ENCODE measurements at regions not wholly inside any gene's neighbourhood (a gene's known extent, or its start where the extent isn't known, plus 50 kb on each side); places are given as distances from the start of the nearest gene placed in this dataset.
A peak's percentile ranks its signal among the peaks of the same experiment; 100 is the strongest.

- DNase-seq (ENCODE audit: low read depth in 2 of 2): no peak
Measured at GRCh38 chr4:14771094-14771493, 231.2 kb upstream of the CPEB2 start.

DNA sequence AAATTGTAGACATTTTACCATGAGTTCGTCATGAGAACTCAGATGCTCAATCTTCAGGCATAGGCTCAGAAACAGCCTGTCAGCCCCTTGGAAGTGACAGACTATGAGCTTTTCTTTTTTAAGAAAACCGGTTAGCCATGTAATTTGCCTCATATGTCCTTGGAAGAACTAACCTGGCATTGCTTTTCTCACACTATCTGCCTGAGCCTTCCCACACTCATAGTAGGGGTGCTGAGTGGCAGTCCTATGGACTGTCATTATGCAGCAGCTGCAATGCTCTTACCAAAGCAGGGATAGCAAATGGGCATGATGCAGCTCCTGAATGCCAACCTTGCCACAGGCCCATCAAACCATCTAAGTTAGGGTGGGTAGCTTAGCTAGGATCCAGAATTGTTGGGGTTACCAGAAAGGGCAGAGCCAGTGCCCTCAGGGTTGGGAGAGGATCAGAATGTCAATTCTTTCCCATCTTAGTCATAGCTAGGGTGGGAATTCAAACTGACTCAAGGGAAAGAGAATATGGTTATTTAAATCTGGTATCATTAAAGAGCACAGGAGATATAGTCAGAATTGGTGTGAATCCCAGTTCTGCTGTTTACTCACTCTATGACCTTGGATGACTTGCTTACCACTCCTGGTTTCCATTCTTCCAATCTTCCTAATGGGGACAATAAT lies 230.6 kb upstream of the CPEB2 start:
- DNase-seq (ENCODE audit: low read depth in 2 of 2): no peak

DNA sequence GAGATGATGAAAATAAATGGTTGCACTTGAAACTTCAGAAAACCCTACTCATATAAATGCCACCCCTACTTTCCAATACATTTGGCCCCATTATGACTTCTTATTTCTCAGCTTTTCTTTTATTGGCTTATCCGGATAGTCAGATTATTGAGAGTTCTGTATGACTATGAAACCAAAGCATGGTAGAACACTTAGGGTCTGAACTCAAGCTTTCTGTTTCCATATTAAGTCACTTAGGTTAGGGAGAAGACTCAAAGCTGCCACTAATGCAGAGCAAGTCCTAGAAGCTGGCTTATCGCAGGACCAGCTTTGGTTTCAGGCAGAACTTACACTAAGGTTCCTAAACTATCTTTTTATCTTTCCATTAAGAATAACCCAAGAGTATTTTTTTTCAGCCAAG lies 229.9 kb upstream of the CPEB2 start:
- DNase-seq (ENCODE audit: low read depth in 2 of 2): no peak

DNA sequence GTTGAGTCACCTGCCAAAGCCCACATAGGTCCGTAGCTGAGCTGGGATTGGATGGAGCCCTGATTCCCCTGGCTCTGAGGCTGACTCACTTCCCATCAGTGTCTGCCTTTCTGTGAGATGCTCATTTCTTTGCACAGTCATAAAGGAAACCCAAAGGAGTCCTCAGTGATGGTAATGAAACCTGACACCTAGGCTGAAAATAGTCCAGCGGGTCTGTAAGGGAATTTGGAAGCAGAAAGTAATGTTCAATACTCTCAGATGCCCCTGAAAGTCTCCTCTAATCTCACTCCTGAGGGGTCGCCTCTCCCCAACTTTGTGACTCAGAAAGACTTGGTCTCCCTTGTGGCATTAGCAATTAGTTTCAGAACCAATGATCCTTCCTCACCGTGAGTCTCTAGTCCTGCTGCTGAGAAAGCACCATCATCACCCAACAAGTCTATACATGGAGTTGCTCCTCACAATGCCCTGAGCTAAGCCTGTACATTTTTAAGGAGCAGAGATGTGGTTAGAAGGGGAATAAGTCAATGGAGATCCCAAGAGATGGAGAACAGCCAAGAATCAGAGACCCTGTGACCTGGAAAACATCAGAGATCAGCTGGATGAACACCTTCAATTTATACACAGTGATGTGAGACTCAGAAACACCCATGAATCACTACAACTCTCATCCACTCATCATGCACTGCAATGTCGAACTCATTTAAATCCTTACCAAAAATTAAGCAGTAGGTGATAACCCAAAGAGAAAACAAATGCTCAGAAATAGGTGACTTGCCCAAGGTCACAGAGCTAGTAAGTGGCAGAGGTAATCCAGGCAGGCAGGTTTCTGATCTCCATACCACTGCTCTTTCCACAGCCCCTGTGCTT lies 219.0 kb upstream of the CPEB2 start:
- DNase-seq (ENCODE audit: low read depth in 2 of 2): peak; percentile 21 to 45

GRCh38 chr4:14787221-14787620 lies 215.1 kb upstream of the CPEB2 start:
- DNase-seq (ENCODE audit: low read depth in 2 of 2): no peak

- no peak for DNase-seq (ENCODE audit: low read depth in 2 of 2)
Measured at GRCh38 chr4:14787894-14788293, 214.4 kb upstream of the CPEB2 start.

DNA sequence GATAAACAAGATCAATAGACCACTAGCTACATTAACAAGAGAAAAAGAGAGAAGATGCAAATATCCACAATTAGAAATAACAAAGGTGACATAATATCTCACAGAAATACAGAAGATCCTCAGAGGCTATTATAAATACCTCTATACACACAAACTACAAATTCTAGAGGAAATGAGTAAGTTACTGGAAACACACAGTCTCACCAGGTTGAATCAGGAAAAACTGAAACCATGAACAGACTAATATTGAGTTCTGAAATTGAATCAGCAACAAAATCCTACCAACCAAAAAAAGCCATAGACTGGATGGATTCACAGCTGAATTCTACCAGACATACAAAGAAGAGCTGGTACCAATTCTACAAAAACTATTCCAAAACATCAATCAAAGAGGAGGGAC lies 211.8 kb upstream of the CPEB2 start:
- no peak for DNase-seq (ENCODE audit: low read depth in 2 of 2)

DNA sequence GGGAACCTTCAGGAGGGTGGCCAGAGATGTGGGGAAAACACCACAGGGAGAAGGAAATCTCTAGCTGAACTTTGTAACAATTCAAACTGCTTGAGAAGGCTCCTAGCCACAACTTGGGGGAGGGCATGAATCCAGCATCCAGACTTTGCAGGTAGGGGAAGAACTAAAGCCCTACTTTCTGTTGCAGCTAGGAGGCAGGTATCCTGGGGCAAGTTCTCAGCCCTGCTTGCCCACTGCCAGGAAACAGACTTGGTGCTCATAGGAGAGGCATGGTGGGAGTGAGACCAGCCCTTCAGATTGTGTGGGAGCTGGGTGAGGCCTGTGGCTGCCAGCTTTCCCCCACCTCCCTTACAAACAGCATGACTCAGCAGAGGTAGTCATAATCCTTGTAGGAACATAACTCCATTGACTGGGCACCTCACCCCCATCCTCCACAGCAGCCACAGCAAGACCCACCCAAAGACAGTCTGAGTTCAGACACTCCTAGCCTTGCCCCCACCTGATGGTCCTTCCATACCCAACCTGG lies 209.5 kb upstream of the CPEB2 start:
- DNase-seq (ENCODE audit: low read depth in 2 of 2): no peak

DNA sequence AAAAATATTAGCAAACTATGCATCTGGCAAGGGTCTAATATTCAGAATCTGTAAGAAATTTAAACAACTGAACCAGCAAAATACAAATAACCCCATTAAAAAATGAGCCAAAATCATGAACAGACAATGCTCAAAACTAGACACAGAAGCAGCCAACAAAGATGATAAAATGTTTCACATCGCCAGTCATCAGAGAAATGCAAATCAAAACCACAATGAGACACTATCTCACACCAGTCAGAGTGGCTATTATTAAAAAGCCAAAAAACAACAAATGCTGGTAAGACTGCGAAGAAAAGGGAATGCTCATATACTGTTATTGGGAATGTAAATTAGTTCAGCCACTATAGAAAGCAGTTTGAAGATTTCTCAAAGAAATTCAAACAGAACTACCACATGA lies 201.3 kb upstream of the CPEB2 start:
- DNase-seq (ENCODE audit: low read depth in 2 of 2): no peak

- DNase-seq (ENCODE audit: low read depth in 2 of 2): no peak
Measured at GRCh38 chr4:14802596-14802995, 199.7 kb upstream of the CPEB2 start.

DNA sequence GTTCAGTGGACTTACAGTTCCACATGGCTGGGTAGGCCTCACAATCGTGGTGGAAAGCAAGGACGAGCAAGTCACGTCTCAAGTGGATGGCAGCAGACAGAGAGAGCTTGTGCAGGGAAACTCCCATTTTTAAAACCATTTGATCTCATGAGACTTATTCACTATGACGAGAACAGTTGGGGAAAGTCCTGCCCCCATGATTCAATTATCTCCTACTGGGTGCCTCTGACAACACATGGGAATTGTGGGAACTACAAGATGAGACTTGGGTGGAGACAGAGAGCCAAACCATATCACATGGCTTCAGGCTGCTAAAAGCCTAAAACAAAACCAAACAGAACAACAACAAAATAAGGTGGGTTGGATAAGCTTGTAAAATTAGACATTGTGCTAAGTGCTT lies 194.4 kb upstream of the CPEB2 start:
- no peak for DNase-seq (ENCODE audit: low read depth in 2 of 2)

GRCh38 chr4:14809203-14809602 lies 193.1 kb upstream of the CPEB2 start:
- no peak for DNase-seq (ENCODE audit: low read depth in 2 of 2)

GRCh38 chr4:14810121-14810520 lies 192.2 kb upstream of the CPEB2 start:
- DNase-seq (ENCODE audit: low read depth in 2 of 2): no peak

DNA sequence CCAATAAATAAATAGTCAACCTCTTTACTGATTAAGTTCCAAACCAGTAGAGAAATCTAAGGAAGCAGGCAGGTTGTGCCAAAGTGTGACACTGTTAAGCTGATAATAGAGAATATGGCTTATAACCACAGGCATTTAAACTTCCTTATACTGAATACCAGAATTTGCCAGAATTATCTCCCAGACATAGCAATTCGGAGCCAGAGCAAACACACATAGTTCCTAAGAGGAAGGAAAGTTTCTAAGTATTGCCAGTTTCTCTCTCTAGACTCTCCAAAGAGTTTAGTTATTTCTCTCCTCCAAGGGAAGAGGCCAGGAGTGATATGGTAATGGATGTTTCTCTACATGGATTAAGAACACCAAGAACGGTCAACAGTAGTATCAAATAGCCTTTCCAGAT lies 191.7 kb upstream of the CPEB2 start:
- DNase-seq (ENCODE audit: low read depth in 2 of 2): no peak

GRCh38 chr4:14812101-14812500 lies 190.2 kb upstream of the CPEB2 start:
- no peak for DNase-seq (ENCODE audit: low read depth in 2 of 2)

- DNase-seq (ENCODE audit: low read depth in 2 of 2): no peak
Measured at GRCh38 chr4:14816623-14817261, 185.5 kb upstream of the CPEB2 start.

DNA sequence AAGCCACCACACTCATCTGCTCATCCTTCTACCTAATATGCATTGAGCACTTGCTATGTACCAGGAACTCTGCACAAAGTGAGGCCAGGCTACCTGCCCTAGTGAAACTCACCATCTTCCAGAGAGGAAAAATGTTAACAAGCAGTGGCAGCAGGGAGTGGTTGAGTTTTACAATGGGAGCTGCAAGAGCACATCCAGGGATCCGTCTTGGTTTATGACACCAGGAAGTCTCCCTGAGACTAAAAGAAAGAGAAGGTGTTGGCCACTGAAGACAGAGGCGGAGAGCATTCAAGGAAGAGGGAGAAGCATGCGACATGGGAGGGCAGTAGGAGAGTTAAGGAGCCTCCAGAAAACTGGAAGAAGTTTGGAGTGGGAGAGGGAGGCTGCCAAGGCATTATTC lies 178.1 kb upstream of the CPEB2 start:
- no peak for DNase-seq (ENCODE audit: low read depth in 2 of 2)

DNA sequence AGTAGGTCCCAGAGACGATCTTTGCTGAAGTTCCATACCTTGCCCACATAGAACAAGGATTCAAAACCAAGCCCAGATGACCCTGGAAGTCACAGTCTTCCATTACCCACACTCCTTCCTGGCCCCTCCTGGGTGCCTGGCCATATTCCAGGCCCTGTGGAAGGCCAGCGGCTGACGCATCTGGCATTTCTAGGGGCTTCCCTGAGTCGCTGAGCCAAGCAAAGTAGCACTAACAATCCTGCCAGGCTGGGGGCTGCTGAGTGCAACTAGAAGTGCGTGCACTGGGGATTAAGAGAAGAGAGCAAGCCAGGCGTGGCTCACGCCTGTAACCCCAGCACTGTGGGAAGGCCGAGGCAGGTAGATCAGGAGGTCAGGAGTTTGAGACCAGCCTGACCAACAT lies 175.2 kb upstream of the CPEB2 start:
- no peak for DNase-seq (ENCODE audit: low read depth in 2 of 2)

GRCh38 chr4:14829795-14830194 lies 172.5 kb upstream of the CPEB2 start:
- DNase-seq (ENCODE audit: low read depth in 2 of 2): no peak

DNA sequence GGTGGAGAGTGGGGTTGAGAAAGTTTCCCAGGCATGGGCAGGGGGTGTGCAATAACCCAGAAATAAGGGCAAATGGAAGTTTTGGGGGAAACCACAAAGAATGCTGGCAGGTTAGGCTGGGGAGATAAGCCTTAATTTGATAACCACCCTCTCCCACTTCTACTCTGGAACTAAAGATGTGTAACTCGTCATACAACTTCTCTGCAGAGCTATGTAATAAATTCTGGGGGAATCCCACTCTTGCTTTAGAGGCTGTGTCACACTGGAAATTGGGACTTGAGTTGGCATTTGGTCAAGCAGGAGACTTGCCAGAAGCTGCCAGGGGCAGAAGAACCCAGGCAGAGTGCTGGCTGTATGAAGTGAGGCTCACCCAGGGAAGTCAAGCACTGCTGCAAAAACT lies 170.9 kb upstream of the CPEB2 start:
- DNase-seq (ENCODE audit: low read depth in 2 of 2): no peak

DNA sequence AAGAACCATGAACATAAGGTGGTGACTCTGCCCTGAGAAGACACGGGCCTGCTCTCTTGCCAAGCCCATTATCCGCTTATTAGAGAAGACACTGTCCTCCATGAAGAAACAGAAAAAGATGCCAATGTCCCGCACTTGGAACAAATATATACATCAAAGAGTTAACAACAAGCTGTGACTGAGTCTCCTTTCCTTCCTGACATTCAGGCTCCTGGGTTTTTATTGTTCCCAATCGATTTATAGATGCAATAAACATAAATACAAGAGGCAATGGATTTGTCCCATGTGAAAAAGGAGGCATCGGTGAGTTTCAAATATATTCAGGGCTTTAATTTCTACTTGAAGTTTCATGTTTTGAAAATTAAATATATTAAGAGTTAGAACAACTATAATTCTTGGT lies 169.2 kb upstream of the CPEB2 start:
- no peak for DNase-seq (ENCODE audit: low read depth in 2 of 2)

DNA sequence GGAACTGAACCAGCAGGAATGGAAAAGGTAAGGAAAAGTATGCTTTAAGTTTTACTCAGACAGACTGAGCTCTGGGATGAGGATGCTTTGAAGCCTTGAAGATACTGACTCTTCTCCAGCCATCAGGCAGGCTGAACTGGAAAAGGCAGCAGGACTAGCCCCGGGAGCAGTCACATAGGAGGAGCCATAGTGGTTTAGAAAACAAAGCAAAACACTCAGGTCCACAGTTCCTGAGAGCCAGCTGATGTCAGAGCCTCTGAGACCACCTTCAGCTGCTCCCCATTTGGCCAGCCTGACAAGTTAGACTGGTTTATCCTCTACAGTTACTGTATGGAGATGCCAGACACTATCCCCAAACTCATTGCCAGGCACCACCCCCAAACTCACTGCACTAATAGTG lies 167.9 kb upstream of the CPEB2 start:
- no peak for DNase-seq (ENCODE audit: low read depth in 2 of 2)

DNA sequence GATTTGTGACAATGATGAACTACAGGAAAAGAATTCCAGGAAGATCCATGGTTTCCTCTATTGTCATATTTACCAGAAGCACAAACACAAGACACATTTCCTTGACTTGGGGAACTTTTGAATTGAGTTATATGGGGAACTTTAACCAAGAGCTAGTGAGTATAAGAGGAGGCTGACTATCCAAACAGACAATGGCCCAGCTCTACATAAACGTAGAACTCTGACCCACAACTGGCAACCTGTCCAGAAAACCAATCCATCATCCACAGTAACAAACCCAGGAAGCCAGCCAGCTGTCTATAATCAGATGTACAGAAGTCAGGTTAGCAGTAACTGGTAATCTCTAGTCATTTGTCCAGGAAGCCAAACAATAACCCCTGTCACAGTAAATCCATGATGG lies 167.0 kb upstream of the CPEB2 start:
- no peak for DNase-seq (ENCODE audit: low read depth in 2 of 2)

Data from stimulated activated CD4-positive, alpha-beta T cell treated with anti-CD3 and anti-CD28 coated beads, Interleukin-4, amount 100 ng/mL, for 48 hours (primary cell).